Rectal smooth muscle tissue (tissue), 1 donor: ENCODE measurements at regions not wholly inside any gene's neighbourhood (a gene's known extent, or its start where the extent isn't known, plus 50 kb on each side); places are given as distances from the start of the nearest gene placed in this dataset.
"Not testable (repeated sequence)": the region's sequence is repeated elsewhere in the genome, so short reads cannot be mapped to it uniquely, and the experiment has no call there.

Experiments
- H3K27ac ChIP-seq: one replicate; pipeline ENCODE4 v1.7.0; 2013; ENCODE audit warnings: low read depth, low read length, inconsistent platforms
- H3K27me3 ChIP-seq: one replicate; pipeline ENCODE4 v1.7.0; 2013; ENCODE audit warnings: low read length; ENCODE audit not compliant: control insufficient read depth, insufficient read depth
- H3K36me3 ChIP-seq: one replicate; pipeline ENCODE4 v1.7.0; 2013; ENCODE audit warnings: low read length; ENCODE audit not compliant: control insufficient read depth, insufficient read depth
- H3K4me1 ChIP-seq: one replicate; pipeline ENCODE4 v1.7.0; 2013; ENCODE audit warnings: low read length; ENCODE audit not compliant: control insufficient read depth, insufficient read depth
- H3K4me3 ChIP-seq: one replicate; pipeline ENCODE4 v1.7.0; 2013; ENCODE audit warnings: low read length
- H3K9ac ChIP-seq: one replicate; pipeline ENCODE4 v1.7.0; 2013; ENCODE audit warnings: low read length

DNA sequence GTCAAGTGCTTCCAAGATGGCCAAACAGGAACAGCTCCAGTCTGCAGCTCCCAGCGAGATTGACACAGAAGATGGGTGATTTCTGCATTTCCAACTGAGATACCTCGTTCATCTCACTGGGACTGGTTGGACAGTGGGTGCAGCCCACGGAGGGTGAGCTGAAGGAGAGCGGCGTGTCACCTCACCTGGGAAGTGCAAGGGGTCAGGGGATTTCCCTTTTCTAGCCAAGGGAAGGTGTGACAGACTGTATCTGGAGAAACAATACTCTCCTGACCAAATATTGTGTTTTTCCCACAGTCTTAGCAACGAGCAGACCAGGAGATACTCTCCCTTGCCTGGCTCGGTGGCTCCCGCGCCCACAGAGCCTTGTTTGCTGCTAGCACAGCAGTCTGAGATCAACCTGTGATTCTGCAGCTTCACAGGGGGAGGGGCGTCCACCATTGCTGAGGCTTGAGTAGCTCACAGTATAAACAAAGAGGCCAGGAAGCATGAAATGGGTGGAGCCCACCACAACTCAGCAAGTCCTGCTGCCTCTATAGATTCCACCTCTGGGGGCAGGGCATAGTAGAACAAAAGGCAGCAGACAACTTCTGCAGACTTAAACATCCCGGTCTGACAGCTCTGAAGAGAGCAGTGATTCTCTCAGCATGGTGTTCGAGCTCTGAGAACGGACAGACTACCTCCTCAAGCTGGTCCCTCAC is 293.5 kb upstream of the SUCLG2 start:
- no peak overlapping the region for H3K27ac ChIP-seq
- H3K36me3 ChIP-seq, result no peaks in the 10 kb centered on the region
- no peak overlapping the region for H3K4me3 ChIP-seq
- no peaks in the 10 kb centered on the region for H3K27me3 ChIP-seq
- no peaks in the 10 kb centered on the region for H3K4me1 ChIP-seq
- no peak overlapping the region for H3K9ac ChIP-seq

DNA sequence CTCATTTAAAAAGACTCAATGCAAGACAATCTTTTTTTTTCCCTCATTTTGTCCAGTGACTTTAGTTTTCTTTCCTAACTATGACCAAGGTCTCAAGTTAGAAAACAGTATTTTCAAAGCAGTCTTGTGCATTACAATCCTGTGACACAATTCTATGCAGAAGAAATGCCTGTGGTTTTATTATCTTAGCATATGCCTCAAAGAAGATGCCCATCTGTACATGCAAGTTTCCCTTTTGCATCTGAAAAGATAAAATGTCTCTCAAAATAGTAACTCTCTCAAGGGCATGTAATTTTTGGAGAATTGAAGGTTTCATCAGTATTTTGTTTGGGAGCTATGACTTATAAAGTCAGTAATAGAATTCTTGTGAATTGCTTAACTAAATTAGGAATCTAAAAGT is 292.0 kb upstream of the SUCLG2 start:
- H3K9ac ChIP-seq, result no peak overlapping the region
- no peak overlapping the region for H3K4me3 ChIP-seq
- no peaks in the 10 kb centered on the region for H3K36me3 ChIP-seq
- H3K4me1 ChIP-seq, result no peaks in the 10 kb centered on the region
- no peak overlapping the region for H3K27ac ChIP-seq
- no peaks in the 10 kb centered on the region for H3K27me3 ChIP-seq

DNA sequence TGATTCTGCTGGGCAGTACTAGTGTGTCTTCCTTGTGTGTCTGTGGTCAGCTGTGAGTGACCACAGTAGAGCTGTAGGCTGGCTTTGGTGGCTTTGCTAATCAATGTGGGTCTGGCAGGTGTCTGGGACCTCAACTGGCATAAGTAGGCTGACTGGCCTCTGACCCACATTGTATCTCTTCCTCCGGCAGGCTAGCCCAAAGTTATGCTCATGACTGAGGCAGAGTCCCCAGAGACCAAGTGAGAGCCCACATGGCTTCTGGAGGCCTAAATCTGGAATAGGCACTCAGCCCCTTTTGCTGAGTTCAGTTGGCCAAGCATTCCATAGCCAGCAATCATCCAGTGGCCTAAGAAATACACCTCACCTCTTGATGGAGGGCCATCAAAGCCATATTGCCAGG is 289.1 kb upstream of the SUCLG2 start:
- H3K9ac ChIP-seq, result no peak overlapping the region
- H3K36me3 ChIP-seq, result no peaks in the 10 kb centered on the region
- H3K4me3 ChIP-seq, result no peak overlapping the region
- no peak overlapping the region for H3K27ac ChIP-seq
- H3K4me1 ChIP-seq, result no peaks in the 10 kb centered on the region
- H3K27me3 ChIP-seq, result no peaks in the 10 kb centered on the region

DNA sequence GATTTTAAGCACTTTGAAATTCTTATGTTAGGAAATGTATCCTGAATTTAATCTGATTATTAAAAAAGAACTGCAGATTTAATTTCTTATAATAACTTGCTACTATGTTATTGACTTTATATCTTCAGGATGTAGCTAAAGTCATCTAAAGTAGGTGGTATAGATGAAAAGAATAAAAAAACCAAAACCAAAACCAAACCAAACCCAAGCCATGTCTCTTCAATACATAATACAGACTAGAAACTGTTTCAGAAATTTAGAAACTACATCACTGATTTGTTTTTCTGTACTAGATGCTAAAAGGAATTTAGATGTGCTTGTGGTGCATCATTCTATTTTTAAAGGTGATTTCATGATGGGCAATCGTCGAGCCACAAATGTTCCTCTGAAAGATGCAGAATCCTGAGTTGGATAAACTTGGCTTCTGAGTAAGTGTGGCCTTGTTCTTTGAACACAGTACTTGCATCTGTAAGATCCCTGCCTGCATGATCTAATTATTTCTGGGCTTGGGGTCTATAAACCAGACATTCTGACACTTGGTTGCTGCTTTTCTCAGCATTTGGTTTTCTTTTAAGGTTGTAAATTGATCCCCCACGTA is 287.1 kb upstream of the SUCLG2 start:
- Histone ChIP-seq H3K27me3 (no peaks in the 10 kb centered on the region), H3K9ac (no peak overlapping the region), H3K4me1 (no peaks in the 10 kb centered on the region), H3K36me3 (no peaks in the 10 kb centered on the region), H3K27ac (no peak overlapping the region), H3K4me3 (no peak overlapping the region)

DNA sequence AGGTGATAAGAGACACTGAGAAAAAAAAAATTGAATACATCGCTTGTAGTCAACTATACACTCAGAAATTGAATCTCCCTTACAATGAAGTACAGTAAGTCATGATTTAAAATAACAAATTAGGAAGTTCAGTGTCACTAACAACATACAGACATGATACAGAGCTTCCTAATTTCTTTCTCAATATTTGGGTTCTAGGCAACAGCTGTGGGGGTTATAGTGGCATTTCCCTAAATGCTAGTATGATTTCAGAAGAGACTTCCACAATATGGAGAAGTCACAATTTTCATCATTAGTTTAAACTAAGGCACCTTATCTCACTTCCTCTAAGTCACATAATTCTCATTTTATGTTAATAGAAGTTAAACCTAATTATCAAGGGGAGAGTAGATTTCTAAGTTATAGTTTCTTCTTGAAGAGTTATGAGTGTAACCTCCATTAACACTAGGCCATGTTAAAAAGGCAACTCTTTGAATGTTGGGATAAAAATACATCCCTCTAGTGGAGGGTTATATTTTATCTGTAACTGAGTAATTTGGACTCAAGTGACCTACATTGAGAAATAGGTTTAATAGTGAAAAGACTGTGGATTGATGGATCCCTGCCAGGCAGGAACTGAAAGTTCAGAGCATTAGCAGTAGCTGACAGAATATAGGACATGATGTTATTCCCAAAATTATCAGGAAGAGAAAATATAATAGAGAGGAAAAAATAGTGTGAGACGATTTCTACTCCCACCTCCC is 286.0 kb upstream of the SUCLG2 start:
- H3K4me1 ChIP-seq, result no peaks in the 10 kb centered on the region
- H3K36me3 ChIP-seq, result no peaks in the 10 kb centered on the region
- H3K27me3 ChIP-seq, result no peaks in the 10 kb centered on the region
- H3K4me3 ChIP-seq, result no peak overlapping the region
- H3K9ac ChIP-seq, result no peak overlapping the region
- no peak overlapping the region for H3K27ac ChIP-seq

DNA sequence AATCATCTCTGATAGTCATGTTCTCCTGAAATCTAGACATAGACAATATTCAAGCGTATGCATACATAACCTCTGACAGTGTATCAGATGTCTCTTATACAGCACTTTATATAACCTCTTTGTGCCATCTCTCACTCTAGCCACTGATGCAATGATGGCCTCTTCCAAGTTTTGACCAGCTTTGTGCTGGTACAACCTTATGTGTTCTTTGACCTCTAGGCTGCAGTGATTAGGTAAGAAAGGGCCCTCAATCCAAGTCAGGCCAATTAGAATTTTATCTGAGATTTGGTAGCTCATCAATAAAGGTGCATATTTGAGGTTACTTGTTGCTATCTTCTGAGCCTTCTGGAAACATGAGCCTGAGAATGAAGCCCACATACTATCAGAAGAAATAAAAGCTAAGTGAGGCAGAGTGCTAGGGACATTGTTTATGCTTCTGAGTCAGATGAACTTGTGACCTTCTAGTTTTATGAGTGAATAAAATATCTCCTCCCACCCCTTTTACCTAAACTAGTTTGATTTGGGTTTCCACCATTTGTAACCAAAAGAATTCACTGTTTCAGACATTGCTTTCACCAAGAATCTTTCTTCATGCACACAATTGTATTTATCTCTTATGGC is 283.2 kb upstream of the SUCLG2 start:
- H3K4me1 ChIP-seq, result no peaks in the 10 kb centered on the region
- H3K27ac ChIP-seq, result no peak overlapping the region
- no peak overlapping the region for H3K4me3 ChIP-seq
- H3K36me3 ChIP-seq, result no peaks in the 10 kb centered on the region
- H3K9ac ChIP-seq, result no peak overlapping the region
- H3K27me3 ChIP-seq, result no peaks in the 10 kb centered on the region

DNA sequence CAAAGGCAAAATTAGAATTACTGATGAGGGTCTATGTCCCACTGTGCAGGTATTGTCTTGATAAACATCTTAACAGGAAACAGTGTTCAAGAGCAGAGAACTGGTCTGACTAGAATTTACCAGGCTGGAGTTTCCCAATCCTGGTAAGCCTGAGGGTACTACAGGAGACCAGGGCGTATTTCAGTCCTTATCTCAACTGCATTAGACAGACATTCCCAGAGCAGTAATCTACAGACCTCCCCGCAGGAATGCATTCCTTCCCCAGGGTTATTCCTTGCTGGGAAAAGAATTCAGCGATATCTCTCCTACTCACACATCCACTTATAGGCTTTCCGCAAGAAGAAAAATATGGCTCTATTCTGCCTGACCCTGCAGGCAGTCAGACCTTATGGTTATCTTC is 276.0 kb upstream of the SUCLG2 start:
- not testable (repeated sequence) for H3K27ac ChIP-seq, H3K36me3 ChIP-seq, H3K4me3 ChIP-seq, H3K27me3 ChIP-seq, H3K4me1 ChIP-seq, H3K9ac ChIP-seq

DNA sequence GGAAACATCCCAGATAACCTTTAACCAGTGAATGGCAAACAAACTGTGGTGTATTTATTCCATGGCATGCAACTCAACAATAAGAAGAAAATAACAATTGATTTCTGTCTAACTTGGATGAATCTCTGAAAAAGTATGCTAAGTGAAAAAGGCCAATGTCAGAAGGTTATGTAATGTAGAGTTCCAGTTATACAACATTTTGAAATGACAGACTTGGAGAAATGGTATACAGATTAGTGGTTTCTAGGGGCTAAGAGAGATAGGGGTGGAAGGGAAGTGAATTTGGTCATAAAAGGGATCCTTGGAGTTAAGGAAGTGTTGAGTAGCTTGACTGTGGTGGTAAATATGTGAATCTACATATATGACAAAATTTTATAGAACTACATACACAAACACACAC is 269.4 kb upstream of the SUCLG2 start:
- H3K4me1 ChIP-seq, result no peaks in the 10 kb centered on the region
- H3K9ac ChIP-seq, result no peak overlapping the region
- no peak overlapping the region for H3K27ac ChIP-seq
- no peak overlapping the region for H3K4me3 ChIP-seq
- no peaks in the 10 kb centered on the region for H3K36me3 ChIP-seq
- no peaks in the 10 kb centered on the region for H3K27me3 ChIP-seq

DNA sequence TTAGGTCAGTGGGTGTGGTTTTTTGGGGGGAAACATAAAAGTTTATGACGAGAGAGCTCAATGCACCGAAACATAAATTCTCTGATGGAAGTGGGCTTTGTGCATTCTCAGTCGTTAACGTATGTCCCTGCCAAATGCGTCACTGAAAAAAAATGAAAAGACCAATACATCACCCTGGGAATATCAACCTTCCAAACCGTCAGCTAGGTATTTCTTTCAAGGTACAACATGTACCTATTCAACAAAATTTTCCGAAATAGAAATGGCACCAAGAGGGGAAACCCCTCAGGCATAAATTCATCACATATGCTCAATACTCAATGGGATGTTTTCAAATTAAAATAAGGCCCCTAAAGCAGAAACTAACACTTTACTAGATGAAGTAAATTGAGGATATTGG is 266.6 kb upstream of the SUCLG2 start:
- H3K27ac ChIP-seq, result no peak overlapping the region
- no peak overlapping the region for H3K4me3 ChIP-seq
- H3K27me3 ChIP-seq, result no peaks in the 10 kb centered on the region
- H3K9ac ChIP-seq, result no peak overlapping the region
- H3K4me1 ChIP-seq, result no peaks in the 10 kb centered on the region
- no peaks in the 10 kb centered on the region for H3K36me3 ChIP-seq

- no peak overlapping the region for H3K27ac ChIP-seq
- no peaks in the 10 kb centered on the region for H3K4me1 ChIP-seq
- no peak overlapping the region for H3K4me3 ChIP-seq
- no peaks in the 10 kb centered on the region for H3K36me3 ChIP-seq
- no peaks in the 10 kb centered on the region for H3K27me3 ChIP-seq
- H3K9ac ChIP-seq, result no peak overlapping the region
Measured at GRCh38 chr3:67920311-67920710, 265.9 kb upstream of the SUCLG2 start.

GRCh38 chr3:67916353-67916752 is 261.9 kb upstream of the SUCLG2 start:
- Histone ChIP-seq H3K4me1 (no peaks in the 10 kb centered on the region), H3K9ac (no peak overlapping the region), H3K36me3 (no peaks in the 10 kb centered on the region), H3K4me3 (no peak overlapping the region), H3K27me3 (no peaks in the 10 kb centered on the region), H3K27ac (no peak overlapping the region)

DNA sequence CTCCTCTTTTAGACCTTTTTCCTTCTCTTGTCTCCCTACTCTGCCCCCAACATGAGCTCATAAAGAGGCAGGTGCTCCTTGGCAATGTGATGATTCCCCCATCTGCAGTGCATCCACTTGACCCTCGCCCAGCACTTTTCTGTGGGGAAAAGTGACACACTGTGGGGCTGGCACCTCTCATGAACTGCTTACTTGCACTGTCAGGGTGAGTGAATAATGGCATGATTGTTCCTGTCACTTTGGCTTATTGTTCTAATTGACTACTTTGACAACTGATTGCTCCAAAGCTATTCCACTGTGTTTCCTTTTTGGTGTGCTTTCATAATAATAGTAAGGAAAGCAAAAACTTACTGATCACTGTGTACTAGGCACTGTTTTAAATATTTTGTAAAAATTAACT is 253.3 kb upstream of the SUCLG2 start:
- H3K27me3 ChIP-seq, result no peaks in the 10 kb centered on the region
- no peak overlapping the region for H3K27ac ChIP-seq
- H3K4me1 ChIP-seq, result no peaks in the 10 kb centered on the region
- H3K36me3 ChIP-seq, result no peaks in the 10 kb centered on the region
- no peak overlapping the region for H3K9ac ChIP-seq
- no peak overlapping the region for H3K4me3 ChIP-seq
